HCT116 (cell line): ENCODE measurements at regions not wholly inside any gene's neighbourhood (a gene's known extent, or its start where the extent isn't known, plus 50 kb on each side); places are given as distances from the start of the nearest gene placed in this dataset.

Source experiments
- ATAC-seq: fragments of 200-7000 bp; cut with Tn5 transposase; 2 replicates; pipeline ENCODE4 v1.9.1; 2020; ENCODE audit warnings: mild to moderate bottlenecking, moderate library complexity
- BruUV-seq: library from RNA; stranded (reverse); fragments of 400-500 nt; replicated peaks from 2 replicates; lab custom pipeline; 2021; lab: Mats Ljungman, UMichigan
- CTCF ChIA-PET: fragments of 300-600 bp; sonication (Branson Sonifier 250); formaldehyde crosslinking; loops from one replicate; lab custom pipeline; 2021; ENCODE audit warnings: antibody characterized with exemption; lab: Charles Lee
- POLR2A ChIA-PET: fragments of 300-600, 350-600 bp; sonication (Branson Sonifier 250); formaldehyde crosslinking; loops from one replicate; lab custom pipeline; 2021; ENCODE audit warnings: antibody characterized with exemption; lab: Charles Lee
- RAD21 ChIA-PET, 2 experiments: fragments of 300-600 bp; sonication (Branson Sonifier 250); formaldehyde crosslinking; loops; one replicate each; lab custom pipeline; 2023; ENCODE audit warnings: low total read pairs in 2 of 2; ENCODE audit not compliant: uncharacterized antibody in 2 of 2, unreplicated experiment in 2 of 2, low non-redundant PET in 1 of 2; lab: Charles Lee
- DNase-seq: peaks from one replicate; pipeline ENCODE4 v3.0.0-alpha.2; 2010; ENCODE audit warnings: low read depth, low spot score
- H2AFZ ChIP-seq: fragments of 200-600 bp; shearing (Covaris generic), sonication (generic); 2 replicates; pipeline ENCODE4 v1.6.1; 2017; ENCODE audit warnings: low read depth, mixed run types, mixed read lengths, antibody characterized with exemption, low read length; ENCODE audit not compliant: poor library complexity, severe bottlenecking
- H3K27ac ChIP-seq: 2 replicates; pipeline ENCODE4 v1.5.1; 2012; ENCODE audit warnings: low read depth, low read length
- H3K27me3 ChIP-seq: fragments of 200-600 bp; sonication (generic); 2 replicates; pipeline ENCODE4 v1.6.1; 2016; ENCODE audit warnings: mixed run types, low read length, mixed read lengths; ENCODE audit not compliant: insufficient read depth
- H3K36me3 ChIP-seq, 2 experiments: fragments of 200-500 bp in 1 of 2; fragments of 200-600 bp in 1 of 2; sonication (Bioruptor generic) in 1 of 2; sonication (generic) in 1 of 2; 2 replicates each; pipeline versions ENCODE4 v1.5.1 to v1.6.1; 2014 to 2016; ENCODE audit warnings: low read length in 2 of 2, inconsistent platforms in 1 of 2, mixed read lengths in 1 of 2, mixed run types in 1 of 2; ENCODE audit not compliant: insufficient read depth in 2 of 2, control insufficient read depth in 1 of 2
- H3K4me1 ChIP-seq, 2 experiments: fragments of 200-600 bp in 1 of 2; sonication (generic) in 1 of 2; 2 replicates each; pipeline versions ENCODE4 v1.5.1 to v1.6.1; 2012 to 2017; ENCODE audit warnings: low read length in 2 of 2, inconsistent platforms in 1 of 2, mild to moderate bottlenecking in 1 of 2, mixed read lengths in 1 of 2, mixed run types in 1 of 2, moderate library complexity in 1 of 2; ENCODE audit not compliant: insufficient read depth in 2 of 2, control insufficient read depth in 1 of 2
- H3K4me2 ChIP-seq: fragments of 200-600 bp; sonication (generic); 2 replicates; pipeline ENCODE4 v1.6.1; 2017; ENCODE audit warnings: mixed run types, low read length, mixed read lengths
- H3K4me3 ChIP-seq, 2 experiments: fragments of 200-600 bp in 1 of 2; sonication (generic) in 1 of 2; replicated peaks in 1 of 2; 2 replicates each; pipeline ENCODE4 v1.5.1; 2011 to 2016; ENCODE audit warnings: low read length in 2 of 2, control low read depth in 1 of 2, low read depth in 1 of 2, mild to moderate bottlenecking in 1 of 2, mixed read lengths in 1 of 2, mixed run types in 1 of 2
- H3K79me2 ChIP-seq: fragments of 200-600 bp; sonication (generic); 2 replicates; pipeline ENCODE4 v1.6.1; 2017; ENCODE audit warnings: mild to moderate bottlenecking, mixed run types, low read length, moderate library complexity, mixed read lengths; ENCODE audit not compliant: insufficient read depth
- H3K9ac ChIP-seq: fragments of 200-600 bp; sonication (generic); 2 replicates; pipeline ENCODE4 v1.6.1; 2016; ENCODE audit warnings: low read length, mixed read lengths
- H3K9me2 ChIP-seq: fragments of 200-600 bp; sonication (generic), shearing (Covaris generic); 2 replicates; pipeline ENCODE4 v1.6.1; 2017; ENCODE audit warnings: mixed run types, mild to moderate bottlenecking, moderate library complexity; ENCODE audit not compliant: insufficient read depth
- H3K9me3 ChIP-seq, 2 experiments: fragments of 200-500 bp in 1 of 2; fragments of 200-600 bp in 1 of 2; sonication (Bioruptor generic) in 1 of 2; sonication (generic) in 1 of 2; 2 replicates each; pipeline ENCODE4 v1.6.1; 2014 to 2017; ENCODE audit warnings: low read length in 2 of 2, mixed read lengths in 2 of 2, inconsistent platforms in 1 of 2, low read depth in 1 of 2, mild to moderate bottlenecking in 1 of 2, mixed run types in 1 of 2, moderate library complexity in 1 of 2; ENCODE audit not compliant: control insufficient read depth in 1 of 2, insufficient read depth in 1 of 2
- H4K20me1 ChIP-seq: fragments of 200-600 bp; sonication (generic), shearing (Covaris generic); 2 replicates; pipeline ENCODE4 v1.6.1; 2017; ENCODE audit warnings: mixed run types, mild to moderate bottlenecking, moderate library complexity; ENCODE audit not compliant: insufficient read depth
- EZH2phosphoT487 ChIP-seq: fragments of 200-600 bp; IDR thresholded peaks from 2 replicates; pipeline ENCODE4 v1.6.1; 2018; ENCODE audit warnings: antibody characterized with exemption, borderline replicate concordance
- JUND ChIP-seq: IDR thresholded peaks from 2 replicates; pipeline ENCODE4 v1.6.1; 2012
- POLR2AphosphoS5 ChIP-seq: IDR thresholded peaks from 2 replicates; pipeline ENCODE4 v1.6.1; 2011; ENCODE audit warnings: mild to moderate bottlenecking, low read depth, low read length, moderate library complexity
- TCF7L2 ChIP-seq: IDR thresholded peaks from 2 replicates; pipeline ENCODE4 v1.7.0; 2011; ENCODE audit warnings: borderline replicate concordance, inconsistent platforms; ENCODE audit not compliant: insufficient read depth, insufficient read length; ENCODE audit errors: extremely low read depth
- YY1 ChIP-seq: IDR thresholded peaks from 2 replicates; pipeline ENCODE4 v1.6.1; 2011; ENCODE audit warnings: low read length, low read depth, moderate library complexity, mild to moderate bottlenecking; ENCODE audit not compliant: insufficient replicate concordance; ENCODE audit errors: extremely low read depth
- intact Hi-C: fragments of 100-400 bp; cut with micrococcal nuclease; formaldehyde crosslinking; loops from 2 replicates; pipeline ENCODE4 v1.10.0; 2022
- TF ChIP-seq, protein P1 (sequence below): IDR thresholded peaks from 2 replicates; pipeline ENCODE4 v1.6.1; 2011; ENCODE audit warnings: mild to moderate bottlenecking, low read length, moderate library complexity; ENCODE audit not compliant: insufficient replicate concordance; ENCODE audit errors: extremely low read depth
- TF ChIP-seq, protein P2 (sequence below), 3 experiments: fragments of 200-600 bp in 1 of 3; sonication (generic) in 1 of 3; IDR thresholded peaks in 2 of 3; conservative IDR thresholded peaks in 1 of 3; 2 replicates each; pipeline ENCODE4 v1.5.1; 2012 to 2017; ENCODE audit warnings: low read depth in 2 of 3, low read length in 2 of 3, antibody characterized with exemption in 1 of 3, borderline replicate concordance in 1 of 3, control low read depth in 1 of 3, mild to moderate bottlenecking in 1 of 3, mixed read lengths in 1 of 3, mixed run types in 1 of 3, moderate library complexity in 1 of 3; ENCODE audit not compliant: insufficient read depth in 1 of 3

DNA sequence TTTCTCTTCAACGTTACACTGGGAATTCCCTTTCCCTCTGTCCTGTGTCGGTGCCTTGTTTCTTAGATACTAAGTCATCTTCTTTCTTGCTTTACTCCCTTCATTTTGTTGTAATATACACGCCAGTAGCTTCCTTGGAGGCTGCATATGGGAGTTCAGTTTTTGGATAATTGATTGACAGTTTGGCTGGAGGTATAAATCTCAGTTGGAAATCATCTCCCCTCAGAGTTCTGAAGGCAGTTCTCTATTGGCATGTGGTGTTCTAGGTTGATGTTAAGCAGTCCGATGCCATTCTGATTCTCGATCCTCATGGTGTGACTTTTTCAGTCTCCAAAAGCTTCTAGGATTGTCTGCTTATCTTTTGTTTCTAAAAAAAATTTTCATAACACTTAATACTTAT lies 152.5 kb upstream of the GLI2 start (continued):
- TF ChIP-seq, protein P1, sequence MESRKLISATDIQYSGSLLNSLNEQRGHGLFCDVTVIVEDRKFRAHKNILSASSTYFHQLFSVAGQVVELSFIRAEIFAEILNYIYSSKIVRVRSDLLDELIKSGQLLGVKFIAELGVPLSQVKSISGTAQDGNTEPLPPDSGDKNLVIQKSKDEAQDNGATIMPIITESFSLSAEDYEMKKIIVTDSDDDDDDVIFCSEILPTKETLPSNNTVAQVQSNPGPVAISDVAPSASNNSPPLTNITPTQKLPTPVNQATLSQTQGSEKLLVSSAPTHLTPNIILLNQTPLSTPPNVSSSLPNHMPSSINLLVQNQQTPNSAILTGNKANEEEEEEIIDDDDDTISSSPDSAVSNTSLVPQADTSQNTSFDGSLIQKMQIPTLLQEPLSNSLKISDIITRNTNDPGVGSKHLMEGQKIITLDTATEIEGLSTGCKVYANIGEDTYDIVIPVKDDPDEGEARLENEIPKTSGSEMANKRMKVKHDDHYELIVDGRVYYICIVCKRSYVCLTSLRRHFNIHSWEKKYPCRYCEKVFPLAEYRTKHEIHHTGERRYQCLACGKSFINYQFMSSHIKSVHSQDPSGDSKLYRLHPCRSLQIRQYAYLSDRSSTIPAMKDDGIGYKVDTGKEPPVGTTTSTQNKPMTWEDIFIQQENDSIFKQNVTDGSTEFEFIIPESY: no peak
- TF ChIP-seq POLR2AphosphoS5 (no peak), JUND (no peak), TCF7L2 (no peak), EZH2phosphoT487 (no peak)
- TF ChIP-seq, protein P2, sequence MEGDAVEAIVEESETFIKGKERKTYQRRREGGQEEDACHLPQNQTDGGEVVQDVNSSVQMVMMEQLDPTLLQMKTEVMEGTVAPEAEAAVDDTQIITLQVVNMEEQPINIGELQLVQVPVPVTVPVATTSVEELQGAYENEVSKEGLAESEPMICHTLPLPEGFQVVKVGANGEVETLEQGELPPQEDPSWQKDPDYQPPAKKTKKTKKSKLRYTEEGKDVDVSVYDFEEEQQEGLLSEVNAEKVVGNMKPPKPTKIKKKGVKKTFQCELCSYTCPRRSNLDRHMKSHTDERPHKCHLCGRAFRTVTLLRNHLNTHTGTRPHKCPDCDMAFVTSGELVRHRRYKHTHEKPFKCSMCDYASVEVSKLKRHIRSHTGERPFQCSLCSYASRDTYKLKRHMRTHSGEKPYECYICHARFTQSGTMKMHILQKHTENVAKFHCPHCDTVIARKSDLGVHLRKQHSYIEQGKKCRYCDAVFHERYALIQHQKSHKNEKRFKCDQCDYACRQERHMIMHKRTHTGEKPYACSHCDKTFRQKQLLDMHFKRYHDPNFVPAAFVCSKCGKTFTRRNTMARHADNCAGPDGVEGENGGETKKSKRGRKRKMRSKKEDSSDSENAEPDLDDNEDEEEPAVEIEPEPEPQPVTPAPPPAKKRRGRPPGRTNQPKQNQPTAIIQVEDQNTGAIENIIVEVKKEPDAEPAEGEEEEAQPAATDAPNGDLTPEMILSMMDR (IDR thresholded peaks at IDR 0.05 in 2 of 3, conservative IDR thresholded peaks at IDR 0.05 in 1 of 3; ENCODE audit: borderline replicate concordance in 1 of 3, insufficient read depth in 1 of 3, low read depth in 2 of 3, low read length in 2 of 3): no peak

- H3K27me3 ChIP-seq: no peaks in the 10 kb centered on the region
- no peak overlapping the region for H3K27ac ChIP-seq
- DNase-seq (no peak), ATAC-seq (no peak)
- ChIA-PET RAD21 (no interaction called here), CTCF (interaction anchor here (1.0 kb wide), 1 partner anchor 31 kb away, joined by 3 read pairs; no protein-coding TSS in a partner anchor), POLR2A (interaction anchor here (0.7 kb wide), 1 partner anchor 31 kb away, joined by 3 read pairs; no protein-coding TSS in a partner anchor)
- no peak overlapping the region for H3K4me2 ChIP-seq
- no peaks in the 10 kb centered on the region for H3K9me3 ChIP-seq
- H3K9ac ChIP-seq: no peak overlapping the region
- H3K4me1 ChIP-seq: no peaks in the 10 kb centered on the region
- no peak for TF ChIP-seq YY1
- H3K79me2 ChIP-seq: no peaks in the 10 kb centered on the region
- no peaks in the 10 kb centered on the region for H3K9me2 ChIP-seq
- BruUV-seq: no TSS peak
- intact Hi-C loops: no loop called here
- no peaks in the 10 kb centered on the region for H3K36me3 ChIP-seq
- no peak overlapping the region for H2AFZ ChIP-seq
- H3K4me3 ChIP-seq: no peak overlapping the region
- H4K20me1 ChIP-seq: no peaks in the 10 kb centered on the region
These were observed 151.7 kb upstream of the GLI2 start for GRCh38 chr2:120583851-120584570.
